SU-DHL-6 (cell line): ENCODE measurements at regions not wholly inside any gene's neighbourhood (a gene's known extent, or its start where the extent isn't known, plus 50 kb on each side); places are given as distances from the start of the nearest gene placed in this dataset.

Source experiments
- H2AFZ ChIP-seq: fragments of 200-600 bp; sonication (generic); 2 replicates; pipeline ENCODE4 v1.6.1; 2014; ENCODE audit warnings: low read depth, mild to moderate bottlenecking, moderate library complexity, mixed read lengths, antibody characterized with exemption, low read length; ENCODE audit not compliant: severe bottlenecking
- H3F3A ChIP-seq: fragments of 200-600 bp; shearing (Covaris generic); 2 replicates; pipeline ENCODE4 v1.6.0; 2016; ENCODE audit warnings: antibody characterized with exemption, mild to moderate bottlenecking; ENCODE audit not compliant: insufficient read depth
- H3K27ac ChIP-seq: fragments of 200-600 bp; sonication (generic); 2 replicates; pipeline ENCODE4 v1.5.1; 2016; ENCODE audit warnings: low read depth, mild to moderate bottlenecking, low read length, moderate library complexity, mixed read lengths
- H3K27me3 ChIP-seq: fragments of 200-600 bp; sonication (generic), shearing (Covaris generic); 2 replicates; pipeline ENCODE4 v1.6.0; 2014; ENCODE audit warnings: mild to moderate bottlenecking, low read length
- H3K36me3 ChIP-seq: fragments of 200-600 bp; sonication (generic); 2 replicates; pipeline ENCODE4 v1.6.1; 2014; ENCODE audit warnings: mild to moderate bottlenecking, low read length, mixed read lengths
- H3K4me2 ChIP-seq: fragments of 300-600, 200-600 bp; shearing (Covaris generic), sonication (generic); 2 replicates; pipeline ENCODE4 v1.6.0; 2014; ENCODE audit warnings: low read length, low read depth, mild to moderate bottlenecking; ENCODE audit not compliant: poor library complexity, severe bottlenecking
- H3K4me3 ChIP-seq: fragments of 200-600 bp; sonication (generic); 2 replicates; pipeline ENCODE4 v1.5.1; 2014; ENCODE audit warnings: antibody characterized with exemption, low read length, mild to moderate bottlenecking, mixed read lengths; ENCODE audit not compliant: insufficient read depth, poor library complexity, severe bottlenecking
- H3K79me2 ChIP-seq: fragments of 200-600 bp; sonication (generic); 2 replicates; pipeline ENCODE4 v1.6.1; 2014; ENCODE audit warnings: mild to moderate bottlenecking, low read length, moderate library complexity; ENCODE audit not compliant: insufficient read depth
- H3K9ac ChIP-seq: fragments of 200-600 bp; sonication (generic); 2 replicates; pipeline ENCODE4 v1.7.0; 2014; ENCODE audit warnings: mild to moderate bottlenecking, low read length
- H3K9me2 ChIP-seq: fragments of 200-600 bp; sonication (generic); replicated peaks from 2 replicates; pipeline ENCODE4 v1.6.1; 2014; ENCODE audit warnings: low read length; ENCODE audit not compliant: insufficient read depth
- H3K9me3 ChIP-seq: fragments of 200-600 bp; sonication (generic); 2 replicates; pipeline ENCODE4 v1.6.1; 2014; ENCODE audit warnings: low read length, mixed read lengths; ENCODE audit not compliant: insufficient read depth
- H4K20me1 ChIP-seq: fragments of 200-600 bp; sonication (generic); 2 replicates; pipeline ENCODE4 v1.6.1; 2014; ENCODE audit warnings: low read depth, mild to moderate bottlenecking, antibody characterized with exemption, low read length, moderate library complexity, mixed read lengths
- EZH2phosphoT487 ChIP-seq: fragments of 200-600 bp; sonication (generic), shearing (Covaris generic); conservative IDR thresholded peaks from 2 replicates; pipeline ENCODE4 v1.6.1; 2018; ENCODE audit warnings: mild to moderate bottlenecking, antibody characterized with exemption, low read length, moderate library complexity, mixed read lengths
- TF ChIP-seq, protein P1 (sequence below): fragments of 200-600 bp; sonication (generic); IDR thresholded peaks from one replicate; pipeline ENCODE4 v1.5.1; 2017; ENCODE audit warnings: antibody characterized with exemption, mild to moderate bottlenecking, low read length, moderate library complexity; ENCODE audit not compliant: insufficient read depth, poor library complexity, severe bottlenecking

- Histone ChIP-seq H3K79me2 (no peaks in the 10 kb centered on the region), H3F3A (no peaks in the 10 kb centered on the region), H3K4me3 (no peak overlapping the region), H3K9me2 (no peaks in the 10 kb centered on the region), H3K9me3 (no peaks in the 10 kb centered on the region), H3K9ac (no peak overlapping the region), H3K27ac (no peak overlapping the region), H2AFZ (no peak overlapping the region), H3K27me3 (no peaks in the 10 kb centered on the region; the same call in 1 of the 2 replicates), H3K4me2 (no peak overlapping the region), H4K20me1 (no peaks in the 10 kb centered on the region), H3K36me3 (no peaks in the 10 kb centered on the region)
- no peak for TF ChIP-seq EZH2phosphoT487
- TF ChIP-seq, protein P1, sequence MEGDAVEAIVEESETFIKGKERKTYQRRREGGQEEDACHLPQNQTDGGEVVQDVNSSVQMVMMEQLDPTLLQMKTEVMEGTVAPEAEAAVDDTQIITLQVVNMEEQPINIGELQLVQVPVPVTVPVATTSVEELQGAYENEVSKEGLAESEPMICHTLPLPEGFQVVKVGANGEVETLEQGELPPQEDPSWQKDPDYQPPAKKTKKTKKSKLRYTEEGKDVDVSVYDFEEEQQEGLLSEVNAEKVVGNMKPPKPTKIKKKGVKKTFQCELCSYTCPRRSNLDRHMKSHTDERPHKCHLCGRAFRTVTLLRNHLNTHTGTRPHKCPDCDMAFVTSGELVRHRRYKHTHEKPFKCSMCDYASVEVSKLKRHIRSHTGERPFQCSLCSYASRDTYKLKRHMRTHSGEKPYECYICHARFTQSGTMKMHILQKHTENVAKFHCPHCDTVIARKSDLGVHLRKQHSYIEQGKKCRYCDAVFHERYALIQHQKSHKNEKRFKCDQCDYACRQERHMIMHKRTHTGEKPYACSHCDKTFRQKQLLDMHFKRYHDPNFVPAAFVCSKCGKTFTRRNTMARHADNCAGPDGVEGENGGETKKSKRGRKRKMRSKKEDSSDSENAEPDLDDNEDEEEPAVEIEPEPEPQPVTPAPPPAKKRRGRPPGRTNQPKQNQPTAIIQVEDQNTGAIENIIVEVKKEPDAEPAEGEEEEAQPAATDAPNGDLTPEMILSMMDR: no peak
These were observed 179.5 kb downstream of the SOX4 start for GRCh38 chr6:21772884-21773575.

DNA sequence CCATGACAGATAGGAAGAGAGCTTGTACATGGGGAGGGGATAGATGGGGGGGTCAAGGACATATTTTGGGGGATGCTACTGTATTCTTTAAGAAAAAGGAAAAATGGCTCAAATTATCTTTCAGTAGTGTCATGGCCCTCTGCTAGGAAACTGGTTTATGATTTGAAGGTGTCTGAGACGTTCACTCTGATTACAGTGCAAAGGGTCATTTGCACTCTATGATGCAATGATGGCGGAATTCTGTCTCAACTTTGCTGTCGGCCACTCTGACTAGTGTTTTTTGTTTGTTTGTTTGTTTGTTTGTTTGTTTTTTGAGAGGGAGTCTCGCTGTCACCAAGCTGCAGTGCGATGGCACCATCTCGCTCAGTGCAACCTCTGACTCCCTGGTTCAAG lies 180.0 kb downstream of the SOX4 start:
- no peaks in the 10 kb centered on the region for H4K20me1 ChIP-seq
- H3K9ac ChIP-seq: no peak overlapping the region
- no peaks in the 10 kb centered on the region for H3K36me3 ChIP-seq
- no peaks in the 10 kb centered on the region for H3K9me3 ChIP-seq
- H3K79me2 ChIP-seq: no peaks in the 10 kb centered on the region
- TF ChIP-seq, protein P1: no peak
- no peak for TF ChIP-seq EZH2phosphoT487
- H3K4me2 ChIP-seq: no peak overlapping the region
- no peak overlapping the region for H3K27ac ChIP-seq
- no peak overlapping the region for H2AFZ ChIP-seq
- no peaks in the 10 kb centered on the region; the same call in 1 of the 2 replicates for H3K27me3 ChIP-seq
- H3K4me3 ChIP-seq: no peak overlapping the region
- H3K9me2 ChIP-seq: no peaks in the 10 kb centered on the region
- H3F3A ChIP-seq: no peaks in the 10 kb centered on the region

DNA sequence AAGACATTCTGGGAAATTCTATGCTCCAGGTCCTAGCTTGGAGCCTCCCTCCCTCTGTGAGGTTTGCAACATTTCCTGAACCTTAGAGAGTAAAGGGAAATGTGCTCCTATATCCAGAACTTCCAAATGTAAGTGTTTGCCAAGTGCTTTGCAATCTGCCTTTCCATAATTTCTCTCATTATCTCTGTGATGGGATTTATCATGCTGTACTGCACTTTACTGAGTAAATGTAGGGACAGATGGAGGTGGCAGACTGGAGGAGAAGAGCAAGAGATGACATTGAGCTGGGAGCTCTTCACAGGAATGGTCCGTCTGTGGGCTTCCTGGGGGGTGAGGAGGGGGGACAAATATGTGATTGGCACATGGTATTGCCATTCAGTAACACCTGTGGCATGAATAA lies 184.3 kb downstream of the SOX4 start:
- Histone ChIP-seq H3K9ac (no peak overlapping the region), H3F3A (no peaks in the 10 kb centered on the region), H3K27me3 (no peaks in the 10 kb centered on the region; the same call in 1 of the 2 replicates), H4K20me1 (no peaks in the 10 kb centered on the region), H3K79me2 (no peaks in the 10 kb centered on the region), H2AFZ (no peak overlapping the region), H3K36me3 (no peaks in the 10 kb centered on the region), H3K9me3 (no peaks in the 10 kb centered on the region), H3K27ac (no peak overlapping the region), H3K4me3 (no peak overlapping the region), H3K4me2 (no peak overlapping the region), H3K9me2 (no peaks in the 10 kb centered on the region)
- TF ChIP-seq EZH2phosphoT487: no peak
- TF ChIP-seq, protein P1: no peak
